CD4-positive, alpha-beta T cell (primary cell): ENCODE measurements at regions not wholly inside any gene's neighbourhood (a gene's known extent, or its start where the extent isn't known, plus 50 kb on each side); places are given as distances from the start of the nearest gene placed in this dataset.

Experiments
- ATAC-seq: fragments of 200-7000 bp; cut with Tn5 transposase; one replicate; pipeline ENCODE4 v1.10.0; 2022; ENCODE audit warnings: mild to moderate bottlenecking; ENCODE audit not compliant: poor library complexity
- CTCF ChIA-PET: fragments of 350-600 bp; sonication (Branson Sonifier 250); formaldehyde crosslinking; loops from one replicate; lab custom pipeline; 2021; ENCODE audit warnings: antibody characterized with exemption, inconsistent platforms; lab: Charles Lee
- POLR2A ChIA-PET: fragments of 350-600 bp; sonication (Branson Sonifier 250); formaldehyde crosslinking; loops from one replicate; lab custom pipeline; 2021; ENCODE audit warnings: antibody characterized with exemption, inconsistent platforms; lab: Charles Lee
- DNase-seq, 14 experiments: peaks; one replicate each; pipeline ENCODE4 v3.0.0-alpha.2; 2013 to 2020; ENCODE audit warnings: mixed read lengths in 2 of 14
- H3K27ac ChIP-seq, 2 donors: one replicate each; pipeline versions ENCODE4 v1.5.1 to v1.7.0; 2013; ENCODE audit warnings: low read length in 2 of 2, low read depth in 1 of 2, mild to moderate bottlenecking in 1 of 2
- H3K27me3 ChIP-seq, 2 experiments: 1 replicate in 1 of 2; 2 replicates in 1 of 2; pipeline versions ENCODE4 v1.6.1 to v1.7.0; 2013; ENCODE audit warnings: low read length in 2 of 2, control low read depth in 1 of 2, mild to moderate bottlenecking in 1 of 2, moderate library complexity in 1 of 2; ENCODE audit not compliant: insufficient read depth in 2 of 2, control insufficient read depth in 1 of 2
- H3K36me3 ChIP-seq: one replicate; pipeline ENCODE4 v1.6.1; 2013; ENCODE audit warnings: low read length, control low read depth; ENCODE audit not compliant: insufficient read depth
- H3K4me1 ChIP-seq: one replicate; pipeline ENCODE4 v1.6.1; 2013; ENCODE audit warnings: low read length, control low read depth; ENCODE audit not compliant: insufficient read depth
- H3K4me3 ChIP-seq: one replicate; pipeline ENCODE4 v1.5.1; 2013; ENCODE audit warnings: mild to moderate bottlenecking, low read length, moderate library complexity
- H3K9me3 ChIP-seq, 2 experiments: 1 replicate in 1 of 2; 2 replicates in 1 of 2; pipeline versions ENCODE4 v1.6.1 to v1.7.0; 2013; ENCODE audit warnings: low read length in 2 of 2, mild to moderate bottlenecking in 2 of 2, control low read depth in 1 of 2, moderate library complexity in 1 of 2; ENCODE audit not compliant: control insufficient read depth in 1 of 2, insufficient read depth in 1 of 2
- H3K27ac Mint-ChIP-seq: one replicate; pipeline ENCODE4 v1.8.0; 2020; ENCODE audit warnings: mixed read lengths
- H3K27me3 Mint-ChIP-seq: one replicate; pipeline ENCODE4 v1.8.0; 2021; ENCODE audit warnings: mixed read lengths
- H3K36me3 Mint-ChIP-seq: one replicate; pipeline ENCODE4 v1.8.0; 2021; ENCODE audit warnings: low read depth, mixed read lengths
- H3K4me1 Mint-ChIP-seq: one replicate; pipeline ENCODE4 v1.8.0; 2021; ENCODE audit warnings: low read depth, mixed read lengths
- H3K4me3 Mint-ChIP-seq: one replicate; pipeline ENCODE4 v1.8.0; 2020; ENCODE audit warnings: mild to moderate bottlenecking, mixed read lengths
- H3K9me3 Mint-ChIP-seq: one replicate; pipeline ENCODE4 v1.8.0; 2020; ENCODE audit warnings: mixed read lengths
- intact Hi-C, 2 experiments: fragments of 100-400 bp; cut with DNase I in 1 of 2; cut with micrococcal nuclease in 1 of 2; formaldehyde crosslinking; loops; one replicate each; pipeline versions ENCODE4 v1.15.1 to v1.9.0; 2023 to 2025; cut with DNase I, micrococcal nuclease
- TF ChIP-seq, protein P1 (sequence below): fragments of 200-600 bp; IDR thresholded peaks from one replicate; pipeline ENCODE4 v1.8.0; 2022; ENCODE audit warnings: antibody characterized with exemption, mild to moderate bottlenecking

DNA sequence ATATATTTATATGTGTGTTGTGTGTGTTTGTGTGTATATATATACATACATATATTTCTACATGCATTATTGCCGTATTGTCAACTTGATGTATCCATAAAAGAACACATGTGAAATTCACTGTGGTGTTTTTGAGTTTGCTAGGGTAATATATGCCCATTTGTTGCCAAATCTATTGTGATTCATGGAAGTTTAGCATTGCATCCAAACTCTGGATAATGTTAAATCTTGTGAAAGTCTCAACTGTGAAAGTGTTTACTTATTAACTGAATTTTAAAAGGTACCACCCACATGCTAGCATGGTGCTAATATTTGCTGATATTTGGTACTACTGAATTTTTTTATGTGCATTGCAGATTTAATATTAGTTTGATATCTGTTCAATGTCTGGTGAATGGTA lies 96.6 kb upstream of the SLC8A1 start:
- POLR2A ChIA-PET, result no interaction called here
- no peaks in the 10 kb centered on the region for H3K4me1 Mint-ChIP-seq
- ATAC-seq, result no peak

DNA sequence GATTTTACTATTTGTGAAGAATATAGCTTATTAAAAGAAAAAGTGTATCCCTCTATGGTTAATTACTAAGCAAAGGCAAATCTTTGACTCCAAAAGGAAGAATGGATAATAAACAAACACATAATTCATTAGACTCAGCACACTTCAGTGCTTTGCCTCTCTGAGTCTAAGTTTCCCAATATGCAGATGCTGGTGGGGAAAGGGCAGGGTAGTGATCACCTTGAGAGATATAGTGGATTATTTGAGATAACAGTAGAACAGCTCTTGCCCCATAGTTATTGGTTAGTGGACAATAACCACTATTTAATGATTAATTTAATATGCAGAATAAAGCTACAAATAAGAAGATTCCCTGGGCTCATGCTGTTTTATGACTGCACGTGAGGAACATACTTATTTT lies 98.2 kb upstream of the SLC8A1 start:
- Mint-ChIP-seq H3K27ac (no peak overlapping the region), H3K9me3 (no peaks in the 10 kb centered on the region), H3K27me3 (no peaks in the 10 kb centered on the region), H3K4me1 (no peaks in the 10 kb centered on the region), H3K4me3 (no peak overlapping the region), H3K36me3 (no peaks in the 10 kb centered on the region)
- no peak for DNase-seq
- Histone ChIP-seq H3K36me3 (no peaks in the 10 kb centered on the region), H3K4me3 (no peak overlapping the region), H3K27ac (no peak overlapping the region), H3K9me3 (no peaks in the 10 kb centered on the region), H3K27me3 (no peaks in the 10 kb centered on the region), H3K4me1 (no peaks in the 10 kb centered on the region)
- intact Hi-C loops, result no loop called here
- TF ChIP-seq, protein P1, sequence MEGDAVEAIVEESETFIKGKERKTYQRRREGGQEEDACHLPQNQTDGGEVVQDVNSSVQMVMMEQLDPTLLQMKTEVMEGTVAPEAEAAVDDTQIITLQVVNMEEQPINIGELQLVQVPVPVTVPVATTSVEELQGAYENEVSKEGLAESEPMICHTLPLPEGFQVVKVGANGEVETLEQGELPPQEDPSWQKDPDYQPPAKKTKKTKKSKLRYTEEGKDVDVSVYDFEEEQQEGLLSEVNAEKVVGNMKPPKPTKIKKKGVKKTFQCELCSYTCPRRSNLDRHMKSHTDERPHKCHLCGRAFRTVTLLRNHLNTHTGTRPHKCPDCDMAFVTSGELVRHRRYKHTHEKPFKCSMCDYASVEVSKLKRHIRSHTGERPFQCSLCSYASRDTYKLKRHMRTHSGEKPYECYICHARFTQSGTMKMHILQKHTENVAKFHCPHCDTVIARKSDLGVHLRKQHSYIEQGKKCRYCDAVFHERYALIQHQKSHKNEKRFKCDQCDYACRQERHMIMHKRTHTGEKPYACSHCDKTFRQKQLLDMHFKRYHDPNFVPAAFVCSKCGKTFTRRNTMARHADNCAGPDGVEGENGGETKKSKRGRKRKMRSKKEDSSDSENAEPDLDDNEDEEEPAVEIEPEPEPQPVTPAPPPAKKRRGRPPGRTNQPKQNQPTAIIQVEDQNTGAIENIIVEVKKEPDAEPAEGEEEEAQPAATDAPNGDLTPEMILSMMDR, result no peak
- ChIA-PET POLR2A (no interaction called here), CTCF (no interaction called here)
- ATAC-seq, result no peak

More for the DNA sequence above, 96.6 kb upstream of the SLC8A1 start:
- no peak for DNase-seq
- CTCF ChIA-PET, result no interaction called here
- TF ChIP-seq, protein P1, result no peak
- Mint-ChIP-seq H3K27ac (no peak overlapping the region), H3K9me3 (no peaks in the 10 kb centered on the region), H3K36me3 (no peaks in the 10 kb centered on the region), H3K27me3 (no peaks in the 10 kb centered on the region), H3K4me3 (no peak overlapping the region)
- Histone ChIP-seq H3K9me3 (no peaks in the 10 kb centered on the region), H3K36me3 (no peaks in the 10 kb centered on the region), H3K27me3 (no peaks in the 10 kb centered on the region), H3K27ac (no peak overlapping the region), H3K4me1 (no peaks in the 10 kb centered on the region), H3K4me3 (no peak overlapping the region)
- intact Hi-C loops, result no loop called here

DNA sequence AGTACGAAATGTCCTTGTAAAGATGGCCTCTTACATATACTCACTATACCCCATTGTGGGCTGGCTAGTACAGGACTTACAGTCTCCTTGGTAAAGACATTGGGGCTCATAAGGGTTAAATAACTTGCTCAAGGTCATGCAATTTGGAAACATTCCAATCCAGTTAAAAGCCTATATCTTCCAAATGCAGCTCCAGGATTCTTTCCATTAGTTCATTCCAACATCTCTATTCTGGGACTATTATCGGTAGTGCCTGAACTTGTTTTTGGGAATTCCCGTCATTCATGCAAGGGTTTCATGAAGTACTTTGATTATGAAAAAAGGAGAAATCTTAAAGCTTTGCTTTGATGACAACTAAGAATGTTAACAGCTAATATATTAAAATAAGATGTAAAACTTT lies 99.2 kb upstream of the SLC8A1 start:
- Histone ChIP-seq H3K4me3 (no peak overlapping the region), H3K9me3 (no peaks in the 10 kb centered on the region), H3K27ac (no peak overlapping the region), H3K27me3 (no peaks in the 10 kb centered on the region), H3K4me1 (no peaks in the 10 kb centered on the region), H3K36me3 (no peaks in the 10 kb centered on the region)
- CTCF ChIA-PET, result no interaction called here
- ATAC-seq (no peak), DNase-seq (no peak)
- no peaks in the 10 kb centered on the region for H3K4me1 Mint-ChIP-seq
- no peaks in the 10 kb centered on the region for H3K9me3 Mint-ChIP-seq
- intact Hi-C loops, result no loop called here
- H3K27me3 Mint-ChIP-seq, result no peaks in the 10 kb centered on the region
- H3K4me3 Mint-ChIP-seq, result no peak overlapping the region
- H3K36me3 Mint-ChIP-seq, result no peaks in the 10 kb centered on the region
- no peak overlapping the region for H3K27ac Mint-ChIP-seq
- TF ChIP-seq, protein P1, result no peak
- POLR2A ChIA-PET, result no interaction called here
